HepG2 (cell line): ENCODE measurements at regions not wholly inside any gene's neighbourhood (a gene's known extent, or its start where the extent isn't known, plus 50 kb on each side); places are given as distances from the start of the nearest gene placed in this dataset.

Source experiments
- EP300 ChIP-seq, 3 experiments: sonication (generic) in 1 of 3; formaldehyde crosslinking in 1 of 3; IDR thresholded peaks; 2 replicates each; pipeline versions ENCODE4 v1.5.1 to v1.6.1; 2011 to 2020; ENCODE audit warnings: low read depth in 2 of 3, low read length in 2 of 3, borderline replicate concordance in 1 of 3, improper control_type of control experiment in 1 of 3, mild to moderate bottlenecking in 1 of 3, missing genetic modification reagents in 1 of 3, moderate library complexity in 1 of 3
- GATAD2A ChIP-seq: IDR thresholded peaks from 2 replicates; pipeline ENCODE4 v1.6.1; 2016
- JUNB ChIP-seq: sonication (generic); formaldehyde crosslinking; IDR thresholded peaks from 2 replicates; pipeline ENCODE4 v1.8.0; 2022; ENCODE audit warnings: missing genetic modification reagents, mild to moderate bottlenecking, borderline replicate concordance
- MAF1 ChIP-seq: sonication (generic); formaldehyde crosslinking; IDR thresholded peaks from 2 replicates; pipeline ENCODE4 v1.5.0; 2020; ENCODE audit warnings: missing genetic modification reagents, borderline replicate concordance
- MED1 ChIP-seq: sonication (generic); formaldehyde crosslinking; IDR thresholded peaks from 2 replicates; pipeline ENCODE4 v1.4.0; 2020; ENCODE audit warnings: missing genetic modification reagents
- NR2F6 ChIP-seq, 2 experiments: IDR thresholded peaks; 2 replicates each; pipeline ENCODE4 v1.6.1; 2016; ENCODE audit warnings: antibody characterized with exemption in 1 of 2, mild to moderate bottlenecking in 1 of 2
- PHF20 ChIP-seq: sonication (generic); formaldehyde crosslinking; IDR thresholded peaks from 2 replicates; pipeline ENCODE4 v1.5.0; 2020; ENCODE audit warnings: mild to moderate bottlenecking, missing genetic modification reagents
- POLR2G ChIP-seq: fragments of 200-400 bp; formaldehyde crosslinking; IDR thresholded peaks from 2 replicates; pipeline ENCODE4 v1.6.1; 2018; ENCODE audit warnings: mild to moderate bottlenecking, low read depth, low read length, moderate library complexity
- PTBP1 ChIP-seq: fragments of 200-400 bp; formaldehyde crosslinking; IDR thresholded peaks from 2 replicates; pipeline ENCODE4 v1.6.1; 2018; ENCODE audit warnings: low read length, low read depth; ENCODE audit not compliant: poor library complexity, severe bottlenecking
- SNRNP70 ChIP-seq: fragments of 200-400 bp; formaldehyde crosslinking; IDR thresholded peaks from 2 replicates; pipeline ENCODE4 v1.6.1; 2017; ENCODE audit warnings: mild to moderate bottlenecking, low read depth, low read length, moderate library complexity
- ZMYM2 ChIP-seq: sonication (generic); formaldehyde crosslinking; IDR thresholded peaks from 2 replicates; pipeline ENCODE4 v1.8.0; 2022; ENCODE audit warnings: mild to moderate bottlenecking, missing genetic modification reagents
- ZNF672 ChIP-seq: sonication (generic); formaldehyde crosslinking; IDR thresholded peaks from 2 replicates; pipeline ENCODE4 v1.8.1; 2022; ENCODE audit warnings: missing genetic modification reagents
- ZZZ3 ChIP-seq: sonication (generic); formaldehyde crosslinking; IDR thresholded peaks from 2 replicates; pipeline ENCODE4 v1.4.0; 2020; ENCODE audit warnings: missing genetic modification reagents, mild to moderate bottlenecking, borderline replicate concordance
- TF ChIP-seq, protein P1 (sequence below): sonication (generic); formaldehyde crosslinking; conservative IDR thresholded peaks from 2 replicates; pipeline ENCODE4 v1.4.0; 2020; ENCODE audit warnings: missing genetic modification reagents
- TF ChIP-seq, protein P2 (sequence below): sonication (generic); formaldehyde crosslinking; IDR thresholded peaks from 2 replicates; pipeline ENCODE4 v1.4.0; 2020; ENCODE audit warnings: missing genetic modification reagents
- TF ChIP-seq, protein P3 (sequence below): sonication (generic); formaldehyde crosslinking; IDR thresholded peaks from 2 replicates; pipeline ENCODE4 v1.4.0; 2020; ENCODE audit warnings: missing genetic modification reagents
- TF ChIP-seq, protein P4 (sequence below): sonication (generic); formaldehyde crosslinking; IDR thresholded peaks from 2 replicates; pipeline ENCODE4 v1.8.1; 2022; ENCODE audit warnings: low read depth, mild to moderate bottlenecking, missing genetic modification reagents

DNA sequence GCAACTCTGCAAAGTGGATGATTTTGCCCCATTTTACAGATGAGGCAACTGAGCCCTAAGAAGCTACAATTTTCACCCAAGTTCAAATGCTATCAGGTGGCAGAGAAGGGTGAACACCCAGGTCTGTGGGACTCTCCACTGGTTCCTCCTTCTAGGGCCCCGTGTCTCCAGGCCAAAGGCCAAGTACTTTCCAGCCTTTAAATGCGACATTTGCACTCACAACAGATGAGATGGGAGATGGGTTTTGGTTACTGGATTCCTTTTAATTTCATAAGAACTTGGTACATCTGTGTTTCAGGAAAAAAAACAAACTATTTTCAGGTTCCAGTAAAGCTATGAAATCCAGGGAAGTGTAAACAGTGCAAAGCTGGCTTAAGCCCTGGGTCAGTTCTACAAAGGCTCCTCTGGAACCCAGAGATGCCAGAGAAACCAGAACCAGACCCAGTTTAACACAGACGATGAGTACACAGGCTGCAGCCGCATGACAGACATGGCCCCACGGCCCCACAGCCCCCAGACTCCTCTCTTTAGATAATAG, 361.7 kb downstream of the ANAPC1 start (continued):
- TF ChIP-seq, protein P1, sequence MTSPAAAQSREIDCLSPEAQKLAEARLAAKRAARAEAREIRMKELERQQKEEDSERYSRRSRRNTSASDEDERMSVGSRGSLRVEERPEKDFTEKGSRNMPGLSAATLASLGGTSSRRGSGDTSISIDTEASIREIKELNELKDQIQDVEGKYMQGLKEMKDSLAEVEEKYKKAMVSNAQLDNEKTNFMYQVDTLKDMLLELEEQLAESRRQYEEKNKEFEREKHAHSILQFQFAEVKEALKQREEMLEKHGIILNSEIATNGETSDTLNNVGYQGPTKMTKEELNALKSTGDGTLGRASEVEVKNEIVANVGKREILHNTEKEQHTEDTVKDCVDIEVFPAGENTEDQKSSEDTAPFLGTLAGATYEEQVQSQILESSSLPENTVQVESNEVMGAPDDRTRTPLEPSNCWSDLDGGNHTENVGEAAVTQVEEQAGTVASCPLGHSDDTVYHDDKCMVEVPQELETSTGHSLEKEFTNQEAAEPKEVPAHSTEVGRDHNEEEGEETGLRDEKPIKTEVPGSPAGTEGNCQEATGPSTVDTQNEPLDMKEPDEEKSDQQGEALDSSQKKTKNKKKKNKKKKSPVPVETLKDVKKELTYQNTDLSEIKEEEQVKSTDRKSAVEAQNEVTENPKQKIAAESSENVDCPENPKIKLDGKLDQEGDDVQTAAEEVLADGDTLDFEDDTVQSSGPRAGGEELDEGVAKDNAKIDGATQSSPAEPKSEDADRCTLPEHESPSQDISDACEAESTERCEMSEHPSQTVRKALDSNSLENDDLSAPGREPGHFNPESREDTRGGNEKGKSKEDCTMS, result no peak
- TF ChIP-seq, protein P2, sequence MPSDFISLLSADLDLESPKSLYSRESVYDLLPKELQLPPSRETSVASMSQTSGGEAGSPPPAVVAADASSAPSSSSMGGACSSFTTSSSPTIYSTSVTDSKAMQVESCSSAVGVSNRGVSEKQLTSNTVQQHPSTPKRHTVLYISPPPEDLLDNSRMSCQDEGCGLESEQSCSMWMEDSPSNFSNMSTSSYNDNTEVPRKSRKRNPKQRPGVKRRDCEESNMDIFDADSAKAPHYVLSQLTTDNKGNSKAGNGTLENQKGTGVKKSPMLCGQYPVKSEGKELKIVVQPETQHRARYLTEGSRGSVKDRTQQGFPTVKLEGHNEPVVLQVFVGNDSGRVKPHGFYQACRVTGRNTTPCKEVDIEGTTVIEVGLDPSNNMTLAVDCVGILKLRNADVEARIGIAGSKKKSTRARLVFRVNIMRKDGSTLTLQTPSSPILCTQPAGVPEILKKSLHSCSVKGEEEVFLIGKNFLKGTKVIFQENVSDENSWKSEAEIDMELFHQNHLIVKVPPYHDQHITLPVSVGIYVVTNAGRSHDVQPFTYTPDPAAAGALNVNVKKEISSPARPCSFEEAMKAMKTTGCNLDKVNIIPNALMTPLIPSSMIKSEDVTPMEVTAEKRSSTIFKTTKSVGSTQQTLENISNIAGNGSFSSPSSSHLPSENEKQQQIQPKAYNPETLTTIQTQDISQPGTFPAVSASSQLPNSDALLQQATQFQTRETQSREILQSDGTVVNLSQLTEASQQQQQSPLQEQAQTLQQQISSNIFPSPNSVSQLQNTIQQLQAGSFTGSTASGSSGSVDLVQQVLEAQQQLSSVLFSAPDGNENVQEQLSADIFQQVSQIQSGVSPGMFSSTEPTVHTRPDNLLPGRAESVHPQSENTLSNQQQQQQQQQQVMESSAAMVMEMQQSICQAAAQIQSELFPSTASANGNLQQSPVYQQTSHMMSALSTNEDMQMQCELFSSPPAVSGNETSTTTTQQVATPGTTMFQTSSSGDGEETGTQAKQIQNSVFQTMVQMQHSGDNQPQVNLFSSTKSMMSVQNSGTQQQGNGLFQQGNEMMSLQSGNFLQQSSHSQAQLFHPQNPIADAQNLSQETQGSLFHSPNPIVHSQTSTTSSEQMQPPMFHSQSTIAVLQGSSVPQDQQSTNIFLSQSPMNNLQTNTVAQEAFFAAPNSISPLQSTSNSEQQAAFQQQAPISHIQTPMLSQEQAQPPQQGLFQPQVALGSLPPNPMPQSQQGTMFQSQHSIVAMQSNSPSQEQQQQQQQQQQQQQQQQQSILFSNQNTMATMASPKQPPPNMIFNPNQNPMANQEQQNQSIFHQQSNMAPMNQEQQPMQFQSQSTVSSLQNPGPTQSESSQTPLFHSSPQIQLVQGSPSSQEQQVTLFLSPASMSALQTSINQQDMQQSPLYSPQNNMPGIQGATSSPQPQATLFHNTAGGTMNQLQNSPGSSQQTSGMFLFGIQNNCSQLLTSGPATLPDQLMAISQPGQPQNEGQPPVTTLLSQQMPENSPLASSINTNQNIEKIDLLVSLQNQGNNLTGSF (CRISPR knock-in tag), result no peak
- 0 out of 2 replicates have a peak, but pooled peaks have one; percentile 21 for TF ChIP-seq ZMYM2 (CRISPR knock-in tag)
- TF ChIP-seq, protein P3, sequence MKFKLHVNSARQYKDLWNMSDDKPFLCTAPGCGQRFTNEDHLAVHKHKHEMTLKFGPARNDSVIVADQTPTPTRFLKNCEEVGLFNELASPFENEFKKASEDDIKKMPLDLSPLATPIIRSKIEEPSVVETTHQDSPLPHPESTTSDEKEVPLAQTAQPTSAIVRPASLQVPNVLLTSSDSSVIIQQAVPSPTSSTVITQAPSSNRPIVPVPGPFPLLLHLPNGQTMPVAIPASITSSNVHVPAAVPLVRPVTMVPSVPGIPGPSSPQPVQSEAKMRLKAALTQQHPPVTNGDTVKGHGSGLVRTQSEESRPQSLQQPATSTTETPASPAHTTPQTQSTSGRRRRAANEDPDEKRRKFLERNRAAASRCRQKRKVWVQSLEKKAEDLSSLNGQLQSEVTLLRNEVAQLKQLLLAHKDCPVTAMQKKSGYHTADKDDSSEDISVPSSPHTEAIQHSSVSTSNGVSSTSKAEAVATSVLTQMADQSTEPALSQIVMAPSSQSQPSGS, result peak; percentile 35; the same call in 1 of the 2 replicates
- peak in 1 of 2 experiments; percentile 85; a peak in 3 of 4 replicates for TF ChIP-seq EP300 (IDR thresholded peaks at IDR 0.05; ENCODE audit: low read depth in 2 of 2, low read length in 2 of 2)
- TF ChIP-seq EP300 (CRISPR knock-in tag; IDR thresholded peaks at IDR 0.05; ENCODE audit: borderline replicate concordance), result peak; percentile 71
- peak; percentile 51; the same call in 1 of the 2 replicates for TF ChIP-seq MED1 (CRISPR knock-in tag)
- no peak for TF ChIP-seq PHF20 (CRISPR knock-in tag)
- no peak for TF ChIP-seq ZNF672 (CRISPR knock-in tag)
- no peak for TF ChIP-seq ZZZ3
- no peak for TF ChIP-seq JUNB (CRISPR knock-in tag)
- TF ChIP-seq POLR2G, result no peak
- TF ChIP-seq SNRNP70, result no peak
- TF ChIP-seq, protein P4, sequence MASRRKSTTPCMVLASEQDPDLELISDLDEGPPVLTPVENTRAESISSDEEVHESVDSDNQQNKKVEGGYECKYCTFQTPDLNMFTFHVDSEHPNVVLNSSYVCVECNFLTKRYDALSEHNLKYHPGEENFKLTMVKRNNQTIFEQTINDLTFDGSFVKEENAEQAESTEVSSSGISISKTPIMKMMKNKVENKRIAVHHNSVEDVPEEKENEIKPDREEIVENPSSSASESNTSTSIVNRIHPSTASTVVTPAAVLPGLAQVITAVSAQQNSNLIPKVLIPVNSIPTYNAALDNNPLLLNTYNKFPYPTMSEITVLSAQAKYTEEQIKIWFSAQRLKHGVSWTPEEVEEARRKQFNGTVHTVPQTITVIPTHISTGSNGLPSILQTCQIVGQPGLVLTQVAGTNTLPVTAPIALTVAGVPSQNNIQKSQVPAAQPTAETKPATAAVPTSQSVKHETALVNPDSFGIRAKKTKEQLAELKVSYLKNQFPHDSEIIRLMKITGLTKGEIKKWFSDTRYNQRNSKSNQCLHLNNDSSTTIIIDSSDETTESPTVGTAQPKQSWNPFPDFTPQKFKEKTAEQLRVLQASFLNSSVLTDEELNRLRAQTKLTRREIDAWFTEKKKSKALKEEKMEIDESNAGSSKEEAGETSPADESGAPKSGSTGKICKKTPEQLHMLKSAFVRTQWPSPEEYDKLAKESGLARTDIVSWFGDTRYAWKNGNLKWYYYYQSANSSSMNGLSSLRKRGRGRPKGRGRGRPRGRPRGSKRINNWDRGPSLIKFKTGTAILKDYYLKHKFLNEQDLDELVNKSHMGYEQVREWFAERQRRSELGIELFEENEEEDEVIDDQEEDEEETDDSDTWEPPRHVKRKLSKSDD, result no peak
- TF ChIP-seq MAF1 (CRISPR knock-in tag), result no peak
- no peak for TF ChIP-seq PTBP1
- TF ChIP-seq GATAD2A (CRISPR knock-in tag), result peak; percentile 97
- peak; percentile 56 for TF ChIP-seq NR2F6 (IDR thresholded peaks at IDR 0.05)
- TF ChIP-seq NR2F6 (CRISPR knock-in tag; IDR thresholded peaks at IDR 0.05), result peak; percentile 76; the same call in 1 of the 2 replicates
